Loucy (cell line): ENCODE measurements at regions not wholly inside any gene's neighbourhood (a gene's known extent, or its start where the extent isn't known, plus 50 kb on each side); places are given as distances from the start of the nearest gene placed in this dataset.

Source experiments
- EZH2phosphoT487 ChIP-seq: fragments of 200-600 bp; IDR thresholded peaks from 2 replicates; pipeline ENCODE4 v1.6.1; 2018; ENCODE audit warnings: antibody characterized with exemption, mild to moderate bottlenecking, moderate library complexity, borderline replicate concordance
- TF ChIP-seq, protein P1 (sequence below): fragments of 200-600 bp; sonication (generic); conservative IDR thresholded peaks from 2 replicates; pipeline ENCODE4 v1.5.1; 2014; ENCODE audit warnings: mild to moderate bottlenecking, antibody characterized with exemption, low read length

DNA sequence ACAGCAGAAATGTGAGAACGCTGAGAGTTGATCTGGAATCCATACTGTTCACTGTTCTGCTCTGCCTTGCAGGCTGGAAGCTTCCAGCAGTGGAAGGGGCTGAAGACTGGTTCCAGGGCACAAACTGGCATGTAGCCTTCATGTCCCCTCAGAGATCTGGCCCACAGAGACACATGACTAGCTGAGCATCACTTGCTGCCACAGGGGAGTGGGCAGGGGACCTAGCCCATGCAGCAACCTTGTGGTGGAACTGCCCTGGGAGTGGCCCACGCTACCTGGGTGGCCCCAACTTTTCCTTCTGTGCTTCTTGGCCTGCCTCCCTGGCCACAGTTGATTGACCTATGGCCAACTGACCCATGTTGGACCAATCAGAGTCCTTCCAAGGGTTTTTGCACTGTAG lies 98.1 kb downstream of the TPRA1 start:
- TF ChIP-seq, protein P1, sequence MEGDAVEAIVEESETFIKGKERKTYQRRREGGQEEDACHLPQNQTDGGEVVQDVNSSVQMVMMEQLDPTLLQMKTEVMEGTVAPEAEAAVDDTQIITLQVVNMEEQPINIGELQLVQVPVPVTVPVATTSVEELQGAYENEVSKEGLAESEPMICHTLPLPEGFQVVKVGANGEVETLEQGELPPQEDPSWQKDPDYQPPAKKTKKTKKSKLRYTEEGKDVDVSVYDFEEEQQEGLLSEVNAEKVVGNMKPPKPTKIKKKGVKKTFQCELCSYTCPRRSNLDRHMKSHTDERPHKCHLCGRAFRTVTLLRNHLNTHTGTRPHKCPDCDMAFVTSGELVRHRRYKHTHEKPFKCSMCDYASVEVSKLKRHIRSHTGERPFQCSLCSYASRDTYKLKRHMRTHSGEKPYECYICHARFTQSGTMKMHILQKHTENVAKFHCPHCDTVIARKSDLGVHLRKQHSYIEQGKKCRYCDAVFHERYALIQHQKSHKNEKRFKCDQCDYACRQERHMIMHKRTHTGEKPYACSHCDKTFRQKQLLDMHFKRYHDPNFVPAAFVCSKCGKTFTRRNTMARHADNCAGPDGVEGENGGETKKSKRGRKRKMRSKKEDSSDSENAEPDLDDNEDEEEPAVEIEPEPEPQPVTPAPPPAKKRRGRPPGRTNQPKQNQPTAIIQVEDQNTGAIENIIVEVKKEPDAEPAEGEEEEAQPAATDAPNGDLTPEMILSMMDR = no peak
- no peak for TF ChIP-seq EZH2phosphoT487
